H1 (cell line): ENCODE measurements at regions not wholly inside any gene's neighbourhood (a gene's known extent, or its start where the extent isn't known, plus 50 kb on each side); places are given as distances from the start of the nearest gene placed in this dataset.

ENCODE experiments used
- CTCF ChIA-PET: fragments of 300-600 bp; sonication (Branson Sonifier 250); formaldehyde crosslinking; loops from one replicate; lab custom pipeline; 2021; ENCODE audit not compliant: partially characterized antibody; lab: Charles Lee
- POLR2A ChIA-PET: fragments of 300-600 bp; sonication (Branson Sonifier 250); formaldehyde crosslinking; loops from one replicate; lab custom pipeline; 2021; ENCODE audit warnings: inconsistent platforms; ENCODE audit not compliant: partially characterized antibody; lab: Charles Lee
- DNase-seq, 2 experiments: peaks; one replicate each; pipeline versions ENCODE4 v3.0.0 to v3.0.0-alpha.2; 2010 to 2022; ENCODE audit warnings: low spot score in 2 of 2, low read depth in 1 of 2, mixed read lengths in 1 of 2
- FAIRE-seq: peaks from 2 replicates; lab custom pipeline; 2011; peaks lifted over from hg19 to GRCh38; lab: Jason Lieb, UNC
- H2AFZ ChIP-seq: 2 replicates; pipeline ENCODE4 v1.8.1; 2012; ENCODE audit warnings: low read length, inconsistent platforms
- H2AK5ac ChIP-seq: 2 replicates; pipeline ENCODE4 v1.6.1; 2013; ENCODE audit warnings: low read depth, low read length
- H2BK120ac ChIP-seq: replicated peaks from 2 replicates; pipeline ENCODE3; 2013; ENCODE audit warnings: low read depth, low read length, inconsistent platforms
- H2BK12ac ChIP-seq: 2 replicates; pipeline ENCODE4 v1.6.1; 2013; ENCODE audit warnings: low read depth, low read length
- H2BK15ac ChIP-seq: 2 replicates; pipeline ENCODE4 v1.6.1; 2013; ENCODE audit warnings: low read length
- H2BK20ac ChIP-seq: 2 replicates; pipeline ENCODE4 v1.6.1; 2013; ENCODE audit warnings: low read length
- H2BK5ac ChIP-seq: 2 replicates; pipeline ENCODE4 v1.6.1; 2013; ENCODE audit warnings: low read depth, low read length
- H3K14ac ChIP-seq: 2 replicates; pipeline ENCODE4 v1.6.1; 2013; ENCODE audit warnings: inconsistent platforms; ENCODE audit not compliant: insufficient read length
- H3K18ac ChIP-seq: 2 replicates; pipeline ENCODE4 v1.6.1; 2013; ENCODE audit warnings: low read length; ENCODE audit errors: extremely low read depth
- H3K23ac ChIP-seq: 2 replicates; pipeline ENCODE4 v1.6.1; 2013; ENCODE audit warnings: inconsistent platforms; ENCODE audit not compliant: insufficient read length
- H3K23me2 ChIP-seq: 2 replicates; pipeline ENCODE4 v1.6.1; 2013; ENCODE audit warnings: low read depth, low read length
- H3K27ac ChIP-seq: 2 replicates; pipeline ENCODE4 v1.6.1; 2011; ENCODE audit warnings: low read depth, low read length, inconsistent platforms
- H3K27me3 ChIP-seq, 4 experiments: replicated peaks in 1 of 4; 1 replicate in 1 of 4; 2 replicates in 3 of 4; pipeline versions ENCODE4 v1.6.1 to v1.8.1; 2011 to 2013; ENCODE audit warnings: low read length in 3 of 4, mild to moderate bottlenecking in 3 of 4, inconsistent platforms in 2 of 4, mixed read lengths in 2 of 4, moderate library complexity in 1 of 4; ENCODE audit not compliant: control insufficient read depth in 3 of 4, insufficient read depth in 3 of 4; ENCODE audit errors: extremely low read depth in 1 of 4
- H3K36me3 ChIP-seq, 4 experiments: 2 replicates each; pipeline versions ENCODE4 v1.6.1 to v1.8.1; 2011 to 2013; ENCODE audit warnings: mild to moderate bottlenecking in 4 of 4, low read length in 3 of 4, moderate library complexity in 2 of 4, control low read depth in 1 of 4, inconsistent platforms in 1 of 4; ENCODE audit not compliant: insufficient read depth in 4 of 4, control insufficient read depth in 2 of 4
- H3K4ac ChIP-seq: replicated peaks from 2 replicates; pipeline ENCODE3; 2013; ENCODE audit warnings: low read length, low read depth, mixed read lengths, inconsistent platforms; ENCODE audit not compliant: insufficient read length
- H3K4me1 ChIP-seq, 4 experiments: replicated peaks in 1 of 4; 1 replicate in 1 of 4; 2 replicates in 3 of 4; pipeline versions ENCODE4 v1.6.1 to v1.8.1; 2011 to 2013; ENCODE audit warnings: low read length in 3 of 4, inconsistent platforms in 2 of 4, mixed read lengths in 1 of 4; ENCODE audit not compliant: insufficient read depth in 4 of 4, control insufficient read depth in 3 of 4
- H3K4me2 ChIP-seq, 2 experiments: 2 replicates each; pipeline versions ENCODE4 v1.6.1 to v1.8.1; 2011 to 2013; ENCODE audit warnings: low read depth in 2 of 2, low read length in 2 of 2, control low read depth in 1 of 2, inconsistent platforms in 1 of 2, mild to moderate bottlenecking in 1 of 2; ENCODE audit not compliant: insufficient read depth in 1 of 2
- H3K4me3 ChIP-seq, 4 experiments: fragments of 200-600, 300-600 bp in 1 of 4; sonication (generic), shearing (Covaris generic), sonication (Bioruptor Twin) in 1 of 4; 2 replicates each; pipeline versions ENCODE4 v1.5.1 to v1.8.1; 2011 to 2016; ENCODE audit warnings: low read length in 4 of 4, low read depth in 3 of 4, control low read depth in 2 of 4, inconsistent platforms in 2 of 4, mild to moderate bottlenecking in 2 of 4, mixed read lengths in 1 of 4, moderate library complexity in 1 of 4; ENCODE audit not compliant: insufficient read depth in 2 of 4; ENCODE audit errors: extremely low read depth in 1 of 4
- H3K56ac ChIP-seq: replicated peaks from 2 replicates; pipeline ENCODE3; 2013; ENCODE audit warnings: low read depth, mild to moderate bottlenecking, mixed read lengths, low read length, inconsistent platforms; ENCODE audit not compliant: insufficient read length
- H3K79me1 ChIP-seq: 2 replicates; pipeline ENCODE4 v1.6.1; 2013; ENCODE audit warnings: low read depth, low read length, control low read depth
- H3K79me2 ChIP-seq, 2 experiments: 2 replicates each; pipeline versions ENCODE4 v1.6.1 to v1.8.1; 2012 to 2013; ENCODE audit warnings: low read length in 2 of 2, mild to moderate bottlenecking in 2 of 2, inconsistent platforms in 1 of 2; ENCODE audit not compliant: insufficient read depth in 2 of 2, control insufficient read depth in 1 of 2
- H3K9ac ChIP-seq, 4 experiments: replicated peaks in 1 of 4; 1 replicate in 1 of 4; 2 replicates in 3 of 4; pipeline versions ENCODE4 v1.6.1 to v1.8.1; 2011 to 2013; ENCODE audit warnings: low read depth in 3 of 4, low read length in 3 of 4, control low read depth in 2 of 4, mild to moderate bottlenecking in 2 of 4, moderate library complexity in 2 of 4, inconsistent platforms in 1 of 4; ENCODE audit errors: extremely low read depth in 1 of 4
- H3K9me3 ChIP-seq, 2 experiments: 2 replicates each; pipeline versions ENCODE4 v1.6.1 to v1.8.1; 2012 to 2013; ENCODE audit warnings: mild to moderate bottlenecking in 2 of 2, moderate library complexity in 2 of 2, control low read depth in 1 of 2, inconsistent platforms in 1 of 2, low read depth in 1 of 2, low read length in 1 of 2, mixed read lengths in 1 of 2; ENCODE audit not compliant: insufficient read depth in 2 of 2
- H4K20me1 ChIP-seq, 2 experiments: replicated peaks in 1 of 2; 2 replicates each; pipeline versions ENCODE3 to v1.8.1; 2011 to 2013; ENCODE audit warnings: inconsistent platforms in 2 of 2, low read length in 2 of 2, mild to moderate bottlenecking in 1 of 2; ENCODE audit not compliant: insufficient read depth in 2 of 2, control insufficient read depth in 1 of 2
- H4K5ac ChIP-seq: 2 replicates; pipeline ENCODE4 v1.6.1; 2013; ENCODE audit warnings: low read length, low read depth, mixed read lengths, inconsistent platforms; ENCODE audit not compliant: insufficient read length
- H4K8ac ChIP-seq: 2 replicates; pipeline ENCODE4 v1.8.0; 2013; ENCODE audit warnings: mild to moderate bottlenecking, moderate library complexity, low read length, inconsistent platforms; ENCODE audit not compliant: insufficient read depth; ENCODE audit errors: extremely low read depth
- H4K91ac ChIP-seq: replicated peaks from 2 replicates; pipeline ENCODE3; 2013; ENCODE audit warnings: low read length, mixed read lengths, inconsistent platforms; ENCODE audit not compliant: insufficient read length
- EZH2 ChIP-seq: fragments of 200-600 bp; sonication (generic); IDR thresholded peaks from 2 replicates; pipeline ENCODE4 v1.7.1; 2012; ENCODE audit warnings: low read depth, mild to moderate bottlenecking, moderate library complexity, low read length, inconsistent platforms; ENCODE audit not compliant: severe bottlenecking
- HDAC6 ChIP-seq: IDR thresholded peaks from one replicate; pipeline ENCODE4 v1.7.1; 2012; ENCODE audit warnings: low read depth, mild to moderate bottlenecking, inconsistent platforms, low read length, moderate library complexity
- JUND ChIP-seq: IDR thresholded peaks from 2 replicates; pipeline ENCODE4 v1.6.1; 2011; ENCODE audit warnings: mild to moderate bottlenecking, improper control_type of control experiment, low read length
- KDM4A ChIP-seq: IDR thresholded peaks from one replicate; pipeline ENCODE4 v1.7.1; 2012; ENCODE audit warnings: low read depth, mild to moderate bottlenecking, moderate library complexity, low read length, inconsistent platforms; ENCODE audit not compliant: severe bottlenecking
- MAX ChIP-seq: IDR thresholded peaks from 2 replicates; pipeline ENCODE4 v1.6.1; 2012; ENCODE audit warnings: inconsistent platforms
- RFX5 ChIP-seq: IDR thresholded peaks from 2 replicates; pipeline ENCODE4 v1.6.1; 2011; ENCODE audit warnings: low read depth, low read length, improper control_type of control experiment, borderline replicate concordance
- SP1 ChIP-seq: IDR thresholded peaks from 2 replicates; pipeline ENCODE4 v1.6.1; 2011; ENCODE audit warnings: low read depth, low read length
- SP4 ChIP-seq: IDR thresholded peaks from 2 replicates; pipeline ENCODE4 v1.6.1; 2012; ENCODE audit warnings: low read length, inconsistent platforms
- TAF7 ChIP-seq: optimal IDR thresholded peaks from 2 replicates; pipeline ENCODE3; 2011; ENCODE audit warnings: low read depth, mild to moderate bottlenecking, inconsistent platforms, low read length, moderate library complexity, borderline replicate concordance
- TBP ChIP-seq: IDR thresholded peaks from 2 replicates; pipeline ENCODE4 v1.6.1; 2011; ENCODE audit warnings: low read depth, low read length, improper control_type of control experiment
- TCF12 ChIP-seq: IDR thresholded peaks from 2 replicates; pipeline ENCODE4 v1.6.1; 2011; ENCODE audit warnings: low read depth, mild to moderate bottlenecking, low read length
- TEAD4 ChIP-seq: IDR thresholded peaks from 2 replicates; pipeline ENCODE4 v1.6.1; 2012; ENCODE audit warnings: low read depth, low read length, inconsistent platforms, mixed read lengths
- WGBS, 2 experiments: shearing (Covaris generic) in 1 of 2; methylation state at CpG; one replicate each; pipeline versions ENCODE4 v1.1.6 to v1.1.7; 2013 to 2015; ENCODE audit warnings: low lambda C conversion rate in 2 of 2, mixed read lengths in 2 of 2, inconsistent platforms in 1 of 2, low coverage in 1 of 2, missing lambda C conversion rate in 1 of 2; ENCODE audit not compliant: insufficient replicate concordance in 2 of 2, insufficient coverage in 1 of 2, insufficient read length in 1 of 2; ENCODE audit errors: extremely low coverage in 1 of 2, missing lambda C conversion rate in 1 of 2; 5-methylcytosine and 5-hydroxymethylcytosine counted together
- TF ChIP-seq, protein P1 (sequence below): IDR thresholded peaks from 2 replicates; pipeline ENCODE4 v1.6.1; 2012; ENCODE audit warnings: inconsistent platforms

DNA sequence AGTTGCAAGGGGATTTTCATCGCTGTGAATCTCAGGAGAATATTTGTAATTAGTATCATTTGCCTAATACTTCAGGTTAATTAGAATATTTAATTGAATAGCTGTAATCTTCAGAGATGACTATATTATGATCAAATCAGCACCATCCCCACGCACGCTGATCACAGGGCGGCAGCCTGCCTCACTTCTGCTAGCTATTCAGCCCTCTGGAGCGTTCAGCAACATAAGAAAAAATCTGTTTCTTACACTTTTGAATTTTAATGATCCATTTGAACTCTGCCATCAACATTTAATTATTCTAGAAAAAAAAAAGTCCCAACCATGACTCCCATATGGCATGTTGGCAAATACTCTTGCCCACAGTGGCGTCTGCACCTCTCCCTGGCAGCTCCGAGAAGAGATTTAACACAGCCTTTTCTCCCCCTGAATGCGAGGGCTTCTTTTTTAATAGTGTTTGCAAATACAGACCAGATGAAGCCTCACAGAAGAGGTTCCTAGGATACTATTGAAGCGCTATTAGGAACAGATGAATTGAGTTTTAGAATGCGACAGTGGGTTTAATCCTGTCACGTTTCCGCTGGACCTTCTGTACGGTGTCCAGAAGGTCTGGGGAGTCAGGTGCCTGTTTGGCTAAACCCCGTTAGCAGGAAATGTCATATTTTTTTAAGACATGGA lies 731.9 kb upstream of the SALL3 start:
- H3K4me2 ChIP-seq, result no peak overlapping the region
- no peaks in the 10 kb centered on the region for H3K79me2 ChIP-seq
- H2BK12ac ChIP-seq, result no peak overlapping the region
- H2AFZ ChIP-seq, result no peak overlapping the region
- H4K5ac ChIP-seq, result no peak overlapping the region
- H2BK15ac ChIP-seq, result no peak overlapping the region
- H4K20me1 ChIP-seq, result no peaks in the 10 kb centered on the region
- no peak overlapping the region for H3K18ac ChIP-seq
- no peaks in the 10 kb centered on the region for H3K79me1 ChIP-seq
- no peak overlapping the region for H2AK5ac ChIP-seq
- no peak overlapping the region for H4K8ac ChIP-seq
- FAIRE-seq (no peak), DNase-seq (no peak)
- no peak overlapping the region for H3K4ac ChIP-seq
- no peaks in the 10 kb centered on the region for H3K36me3 ChIP-seq
- H3K4me3 ChIP-seq, result no peak overlapping the region
- no peak overlapping the region for H2BK20ac ChIP-seq
- POLR2A ChIA-PET, result no interaction called here
- H3K9me3 ChIP-seq, result no peaks in the 10 kb centered on the region
- H2BK5ac ChIP-seq, result no peak overlapping the region
- H2BK120ac ChIP-seq, result no peak overlapping the region
- no peak overlapping the region for H4K91ac ChIP-seq
- WGBS, 2 experiments, result 94% methylated on average over 14 of the region's 14 CpGs; no CpG with 5 or more reads in 1 of the 2 experiments
- no peaks in the 10 kb centered on the region; the same call in 1 of the 2 replicates for H3K23me2 ChIP-seq
- H3K27me3 ChIP-seq, result no peaks in the 10 kb centered on the region
- no peak overlapping the region for H3K27ac ChIP-seq
- peaks cover 0 to 3% (median 0%) of the 10 kb centered on the region in 4 experiments; a peak in 1 of 7 replicates for H3K4me1 ChIP-seq
- H3K14ac ChIP-seq, result no peak overlapping the region
- H3K56ac ChIP-seq, result no peak overlapping the region
- CTCF ChIA-PET, result interaction anchor here (0.6 kb wide), 2 partner anchors 59 to 189 kb away, joined by 3 read pairs; no protein-coding TSS in a partner anchor
- H3K23ac ChIP-seq, result no peak overlapping the region
- no peak overlapping the region for H3K9ac ChIP-seq
- TF ChIP-seq TEAD4 (no peak), TAF7 (no peak), SP1 (no peak), EZH2 (no peak), TBP (no peak), SP4 (no peak), TCF12 (no peak), KDM4A (no peak), RFX5 (no peak), JUND (no peak), HDAC6 (no peak), MAX (no peak)
- TF ChIP-seq, protein P1, sequence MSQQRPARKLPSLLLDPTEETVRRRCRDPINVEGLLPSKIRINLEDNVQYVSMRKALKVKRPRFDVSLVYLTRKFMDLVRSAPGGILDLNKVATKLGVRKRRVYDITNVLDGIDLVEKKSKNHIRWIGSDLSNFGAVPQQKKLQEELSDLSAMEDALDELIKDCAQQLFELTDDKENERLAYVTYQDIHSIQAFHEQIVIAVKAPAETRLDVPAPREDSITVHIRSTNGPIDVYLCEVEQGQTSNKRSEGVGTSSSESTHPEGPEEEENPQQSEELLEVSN, result no peak
